Right lung (tissue), 2 donors: ENCODE measurements at regions not wholly inside any gene's neighbourhood (a gene's known extent, or its start where the extent isn't known, plus 50 kb on each side); places are given as distances from the start of the nearest gene placed in this dataset.
"Not testable (repeated sequence)": the region's sequence is repeated elsewhere in the genome, so short reads cannot be mapped to it uniquely, and the experiment has no call there.

Experiments used
- DNase-seq, 2 donors: peaks; one replicate each; pipeline ENCODE4 v3.0.0-alpha.2; 2013

DNA sequence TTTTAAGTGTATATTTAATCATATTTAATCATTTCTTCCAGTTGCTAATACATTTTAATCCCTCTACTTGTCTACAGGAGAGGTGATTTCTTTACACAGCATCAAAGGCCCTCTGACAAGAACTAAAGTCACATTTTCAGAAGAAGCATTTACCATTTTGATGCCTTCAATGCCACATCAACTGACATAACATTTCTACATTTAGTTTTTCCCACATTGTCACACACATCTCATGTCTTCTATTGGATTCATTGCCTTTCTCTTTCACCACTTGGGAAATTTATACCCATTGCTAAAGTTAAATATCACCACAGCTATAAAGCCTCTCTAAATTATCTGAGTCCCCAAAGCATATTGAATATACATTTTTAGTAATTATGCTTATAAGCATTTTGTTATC lies 1907.5 kb upstream of the CDH9 start:
- DNase-seq = no peak

DNA sequence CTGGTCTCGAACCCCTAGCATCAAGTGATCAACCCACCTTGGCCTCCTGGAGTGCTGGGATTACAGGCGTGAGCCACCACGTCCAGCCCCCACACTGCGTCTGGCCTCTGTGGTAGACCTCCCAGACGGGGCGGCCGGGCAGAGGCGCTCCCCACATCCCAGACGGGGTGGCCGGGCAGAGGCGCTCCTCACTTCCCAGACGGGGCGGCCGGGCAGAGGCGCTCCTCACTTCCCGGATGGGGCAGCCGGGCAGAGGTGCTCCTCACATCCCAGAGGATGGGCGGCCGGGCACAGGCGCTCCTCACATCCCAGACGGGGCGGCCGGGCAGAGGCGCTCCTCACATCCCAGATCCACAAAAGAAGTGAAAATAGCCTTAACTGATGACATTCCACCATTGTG lies 1891.0 kb upstream of the CDH9 start:
- DNase-seq = not testable (repeated sequence)

DNA sequence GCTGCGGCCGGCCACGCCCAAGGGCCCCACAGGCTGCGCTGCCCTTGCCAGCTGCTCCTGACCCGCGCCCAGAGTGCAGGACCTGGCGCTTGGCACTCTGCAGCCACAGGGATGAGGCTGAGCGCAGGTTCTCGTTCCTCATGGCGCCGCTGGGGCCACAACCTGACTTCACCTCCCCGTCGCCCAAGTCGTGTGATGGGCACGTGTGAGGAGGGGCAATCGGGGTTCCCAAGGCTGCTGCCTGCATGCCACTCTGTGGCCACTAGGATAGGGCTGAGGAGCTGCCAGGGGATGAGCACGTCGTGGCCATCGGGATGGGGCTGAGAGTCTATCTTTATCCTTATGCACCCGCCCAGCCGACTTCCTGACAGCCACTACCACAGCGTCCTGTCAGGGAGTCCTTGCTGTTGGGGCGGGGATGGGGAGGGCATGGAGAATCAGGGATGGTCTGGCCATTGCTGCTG lies 1890.0 kb upstream of the CDH9 start:
- DNase-seq = not testable (repeated sequence)

DNA sequence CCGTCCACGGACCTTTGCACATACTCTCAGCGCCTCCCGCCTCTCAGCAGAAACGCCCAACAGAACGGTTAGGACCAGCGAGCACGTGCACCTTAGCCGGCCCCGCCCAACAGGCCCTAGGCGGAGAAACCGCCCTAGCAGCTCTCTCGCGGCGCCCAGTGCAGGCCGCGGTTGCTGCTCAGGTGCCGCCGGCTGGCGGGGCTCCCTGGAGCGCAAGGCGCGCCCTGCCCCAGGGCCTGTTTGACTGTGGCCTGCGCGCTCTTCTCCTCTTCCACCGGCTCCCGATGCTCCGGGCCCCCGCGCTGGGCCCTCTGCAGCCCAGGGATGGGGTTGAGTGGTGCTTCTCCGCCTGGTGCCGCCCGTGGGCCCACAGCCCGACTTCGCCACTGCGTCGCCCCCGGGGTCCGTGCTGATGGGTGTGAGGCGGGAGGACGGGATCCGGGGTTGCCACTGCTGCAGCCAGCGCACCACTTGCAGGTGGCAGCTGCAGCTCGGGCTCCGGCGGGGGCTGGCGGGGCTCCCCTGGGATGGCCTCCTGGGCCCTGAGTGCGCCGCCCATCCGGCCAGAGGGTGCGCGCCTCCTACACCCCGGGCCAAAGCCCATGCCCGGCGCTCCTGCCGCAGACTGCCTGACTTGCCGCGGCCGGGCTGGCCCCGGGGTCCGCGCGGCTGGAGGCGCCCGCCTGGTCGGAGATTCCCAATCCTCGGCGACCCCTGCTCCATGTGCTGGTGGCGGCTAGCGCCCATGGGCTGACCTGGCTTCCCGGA lies 1889.4 kb upstream of the CDH9 start:
- DNase-seq = no peak

DNA sequence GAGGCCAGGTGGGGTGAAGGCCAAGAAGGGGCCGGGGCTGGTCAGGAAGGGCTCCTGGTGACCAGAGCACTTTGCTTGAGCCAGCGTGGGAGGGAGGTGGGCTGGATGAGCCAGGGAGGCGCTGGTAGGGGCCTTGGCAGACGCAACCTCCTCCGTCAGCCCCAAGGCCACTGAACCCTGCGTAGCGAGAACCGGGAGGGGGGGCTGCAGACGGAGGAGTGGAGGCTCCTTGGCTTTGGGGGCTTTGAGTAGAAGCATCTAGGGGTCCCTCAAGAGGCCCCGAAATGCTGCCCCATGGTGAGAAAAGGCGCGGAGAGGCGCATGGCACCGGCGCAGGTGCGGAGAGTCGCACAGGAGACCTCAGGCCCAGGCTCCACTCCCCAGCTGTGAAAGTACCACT lies 1888.0 kb upstream of the CDH9 start:
- DNase-seq = no peak

DNA sequence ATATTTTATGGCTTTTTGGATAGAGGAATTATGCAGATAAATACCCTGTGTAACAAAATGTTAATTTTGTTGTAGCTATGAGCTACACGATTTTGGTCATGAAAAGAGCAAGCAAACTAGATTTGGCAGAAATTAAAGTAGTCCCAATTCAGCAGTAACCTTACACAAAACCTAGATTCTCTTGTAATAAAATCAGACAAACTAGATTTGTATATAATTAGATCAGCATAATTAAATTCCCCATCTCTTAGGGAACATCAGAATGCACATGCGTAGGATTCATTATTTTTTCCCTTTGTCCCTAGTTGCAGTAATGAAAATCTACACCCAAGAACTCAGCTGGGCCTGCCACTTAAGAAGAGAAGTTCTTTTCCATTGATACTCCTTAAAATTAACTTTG lies 1879.2 kb upstream of the CDH9 start:
- DNase-seq = no peak

DNA sequence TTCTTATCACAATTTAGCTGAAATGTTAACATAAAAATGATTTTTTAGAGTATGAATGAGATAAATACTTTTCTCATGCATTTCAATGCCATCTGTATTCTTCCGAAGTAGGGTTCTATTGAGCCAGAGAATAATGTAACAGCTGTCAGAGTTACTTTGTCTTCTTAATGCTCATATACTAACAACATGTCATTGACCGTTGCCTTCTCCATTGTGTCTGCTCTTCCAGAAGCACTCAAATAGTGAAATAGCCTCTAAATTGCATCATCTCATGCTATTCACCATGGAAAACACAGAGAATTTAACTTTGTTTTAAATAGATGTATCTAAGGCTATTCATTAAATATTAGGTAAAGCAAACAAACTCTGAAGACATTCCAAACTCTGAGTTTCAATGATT lies 1875.9 kb upstream of the CDH9 start:
- DNase-seq = no peak

DNA sequence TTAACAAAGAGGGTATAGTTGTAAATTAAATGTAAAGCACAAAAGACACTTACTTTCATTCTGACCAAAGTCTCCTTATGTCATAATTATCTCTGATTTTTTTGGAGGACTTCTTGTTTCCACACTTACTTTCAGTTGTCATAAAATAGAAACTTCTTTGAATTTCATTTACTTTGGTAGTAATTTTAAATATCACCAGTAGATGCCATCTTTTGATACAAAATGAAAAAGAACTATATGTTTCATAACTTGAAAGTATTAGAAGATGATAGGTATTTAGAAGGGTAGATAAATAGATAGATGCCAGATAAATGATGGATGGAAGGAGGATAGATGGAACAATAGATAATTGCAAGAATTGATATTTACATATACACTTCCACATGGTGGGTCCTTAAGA lies 1865.3 kb upstream of the CDH9 start:
- no peak for DNase-seq

DNA sequence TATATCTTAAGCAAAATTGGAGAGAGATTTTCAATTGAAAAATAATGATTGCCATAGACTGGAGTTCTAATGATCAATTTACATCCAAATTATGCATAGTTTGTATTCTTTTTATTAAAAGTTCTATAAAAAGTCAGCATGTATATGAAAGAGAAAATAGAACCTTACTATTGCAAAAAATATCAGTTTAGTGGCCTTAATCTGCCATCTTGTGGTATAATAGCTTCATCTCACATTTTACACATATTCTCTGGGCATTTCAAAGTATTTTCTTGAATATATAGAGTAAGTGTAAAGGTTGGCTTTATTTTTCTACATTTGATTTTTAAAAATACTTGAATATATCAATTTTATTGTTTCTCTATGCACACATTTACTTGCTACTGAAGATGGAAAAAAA lies 1858.6 kb upstream of the CDH9 start:
- DNase-seq = no peak

DNA sequence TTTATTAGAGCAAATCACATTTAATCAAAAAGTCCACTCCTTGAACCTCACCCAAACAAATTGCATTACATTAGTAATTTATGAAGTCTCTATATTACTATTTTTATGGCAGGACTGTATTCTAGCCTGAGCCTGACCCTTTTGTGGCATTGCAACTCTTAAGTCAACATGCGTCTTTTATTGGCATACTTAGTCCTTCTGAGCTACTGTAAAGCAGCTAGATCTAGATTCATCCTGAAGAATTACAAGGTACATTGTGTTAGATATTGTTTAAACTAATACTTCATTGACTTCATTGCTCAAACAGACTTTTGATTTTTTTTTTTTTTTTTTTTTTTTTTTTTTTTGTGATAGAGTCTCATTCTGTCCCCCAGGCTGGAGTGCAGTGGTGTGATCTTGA lies 1842.5 kb upstream of the CDH9 start:
- DNase-seq = no peak

DNA sequence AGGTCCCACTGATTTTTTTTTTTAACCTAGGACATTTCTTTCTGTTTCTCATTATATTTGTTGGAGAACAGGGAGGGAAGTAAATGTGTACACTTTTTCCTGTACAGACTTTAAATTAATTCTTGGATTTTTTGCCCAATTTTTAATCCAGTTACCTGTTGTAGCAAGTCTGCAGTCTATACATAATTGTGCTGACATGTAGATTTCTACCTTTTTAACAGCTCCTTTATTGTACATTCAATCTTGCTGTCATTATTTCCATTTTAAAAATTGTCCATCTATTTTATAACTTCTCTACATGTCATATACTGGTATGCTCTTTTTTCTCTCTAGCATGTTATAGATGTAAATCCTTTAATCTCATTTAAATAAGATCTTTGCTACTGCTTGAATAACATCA lies 1838.7 kb upstream of the CDH9 start:
- DNase-seq = no peak

DNA sequence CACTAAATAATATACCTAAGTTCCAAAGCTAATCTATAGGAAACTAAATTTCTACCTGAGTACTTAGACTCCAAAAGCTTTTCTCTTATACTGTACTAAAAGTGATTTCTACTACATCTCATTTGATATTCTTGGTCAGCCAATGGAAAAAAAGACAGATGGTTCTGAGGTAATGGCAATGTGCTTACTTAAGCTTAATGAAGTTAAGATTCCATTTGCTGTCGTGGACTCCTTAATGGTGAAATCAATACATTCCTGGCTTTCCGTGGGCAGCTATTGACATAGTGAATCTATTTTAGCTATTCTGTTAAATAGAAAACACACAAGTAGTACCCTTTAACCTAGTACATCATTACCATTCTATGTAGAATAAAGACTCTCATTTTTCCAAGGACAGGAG lies 1825.6 kb upstream of the CDH9 start:
- no peak for DNase-seq

DNA sequence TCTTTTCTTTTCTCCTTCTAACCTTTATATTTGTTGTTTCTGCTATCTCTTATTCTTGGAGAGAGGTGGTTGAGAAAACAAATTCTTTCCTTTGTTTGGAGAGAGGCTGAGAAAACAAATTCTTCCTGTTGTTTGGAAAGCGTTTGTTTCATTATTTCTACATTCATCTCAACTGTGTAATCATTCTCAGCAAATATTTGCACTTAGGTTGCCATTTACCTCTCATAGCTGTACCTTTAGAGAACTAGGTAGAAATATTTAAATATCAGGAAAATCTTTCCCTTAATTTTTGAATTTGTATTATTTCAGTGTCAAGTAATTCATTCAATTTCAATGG lies 1824.4 kb upstream of the CDH9 start:
- no peak for DNase-seq

DNA sequence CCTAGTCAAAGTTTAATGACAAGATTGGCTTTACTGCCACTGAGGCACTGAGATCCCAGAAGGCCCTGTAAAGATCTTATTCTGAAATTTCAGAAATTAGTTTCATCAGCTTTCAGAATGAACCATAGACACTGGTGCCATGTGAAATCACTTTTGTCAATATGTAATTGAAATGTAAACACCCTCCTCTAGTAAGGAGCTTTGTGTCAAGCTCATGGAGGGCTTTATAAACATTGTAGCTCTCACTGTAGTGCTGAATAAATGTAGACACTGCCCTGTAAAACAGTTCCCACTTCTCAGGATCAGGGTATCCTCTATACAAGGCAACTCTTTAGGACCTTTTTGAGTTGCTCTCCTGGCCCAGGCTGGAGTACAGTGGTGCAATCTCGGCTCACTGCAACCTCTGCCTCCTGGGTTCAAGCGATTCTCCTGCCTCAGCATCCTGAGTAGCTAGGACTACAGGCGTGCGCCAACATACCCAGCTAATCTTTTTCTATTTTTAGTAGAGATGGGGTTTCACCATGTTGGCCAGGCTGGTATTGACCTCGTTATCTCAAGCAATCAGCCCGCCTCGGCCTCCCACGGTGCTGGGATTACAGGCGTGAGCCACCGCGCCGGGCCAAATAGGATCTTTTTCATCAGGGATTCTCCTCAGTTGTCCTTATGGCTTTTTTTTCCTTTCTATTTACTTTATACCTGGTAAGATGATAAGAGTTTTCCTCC lies 1823.9 kb upstream of the CDH9 start:
- no peak for DNase-seq

DNA sequence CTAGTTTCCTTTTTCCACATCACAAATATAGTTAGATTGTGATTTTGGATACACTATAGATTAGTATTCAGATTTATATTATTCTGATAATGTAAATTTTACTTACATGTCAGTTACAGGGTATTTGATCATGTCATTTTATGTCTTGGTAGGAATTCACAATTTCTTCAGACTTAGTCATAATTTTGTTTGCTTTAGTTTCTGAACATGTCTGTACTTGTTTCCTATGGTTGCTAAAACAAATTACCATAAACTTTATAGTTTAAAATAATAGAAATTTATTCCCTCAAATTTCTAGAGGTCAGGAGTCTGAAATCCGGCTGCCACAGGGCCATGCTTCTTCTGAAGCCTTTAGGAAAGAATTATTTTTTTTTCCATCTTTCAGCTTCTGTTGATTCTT lies 1817.2 kb upstream of the CDH9 start:
- no peak for DNase-seq

DNA sequence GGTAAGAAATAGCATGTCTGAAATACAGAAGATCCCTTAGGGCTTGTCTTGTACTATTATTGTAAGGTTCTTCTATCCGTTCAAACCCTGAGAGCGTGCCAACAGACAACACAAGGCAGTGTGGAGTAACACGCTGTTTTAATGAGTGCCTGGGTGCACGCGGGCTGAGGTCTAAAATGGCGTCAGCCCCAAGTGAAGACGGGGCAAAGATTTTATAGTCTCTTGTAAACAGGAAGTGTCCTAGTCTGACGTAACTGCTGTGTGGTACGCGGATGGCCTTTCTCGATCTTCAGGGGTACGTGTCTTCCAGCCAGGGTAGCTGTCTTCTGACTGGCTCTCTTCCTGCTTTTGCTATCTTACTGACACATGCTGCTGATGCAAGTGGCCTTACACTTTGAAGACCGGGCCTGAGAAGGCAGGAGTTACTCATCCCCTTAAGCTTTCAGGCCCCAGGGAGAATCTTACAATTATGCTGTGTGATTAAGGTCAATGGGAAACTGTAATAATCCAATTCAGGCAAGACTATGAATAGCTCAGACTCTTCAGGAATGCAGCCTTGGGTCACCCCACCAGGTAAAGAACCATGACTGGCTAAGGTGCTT lies 1812.0 kb upstream of the CDH9 start:
- no peak for DNase-seq

DNA sequence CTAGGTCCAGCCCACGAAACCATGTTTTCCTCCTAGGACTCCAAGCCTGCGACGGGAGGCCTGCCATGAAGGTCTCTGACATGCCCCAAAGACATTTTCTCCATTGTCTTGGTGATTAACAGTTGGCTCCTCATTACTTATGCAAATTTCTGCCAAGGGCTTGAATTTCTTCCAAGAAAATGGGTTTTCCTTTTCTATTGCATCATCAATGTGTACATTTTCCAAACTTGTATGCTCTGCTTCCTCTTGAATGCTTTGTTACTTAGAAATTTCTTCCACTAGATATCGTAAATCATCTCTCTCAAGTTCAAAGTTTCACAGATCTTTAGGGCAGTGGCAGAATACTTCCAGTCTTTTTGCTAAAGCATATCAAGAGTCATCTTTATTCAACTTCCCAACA lies 1792.7 kb upstream of the CDH9 start:
- no peak for DNase-seq

DNA sequence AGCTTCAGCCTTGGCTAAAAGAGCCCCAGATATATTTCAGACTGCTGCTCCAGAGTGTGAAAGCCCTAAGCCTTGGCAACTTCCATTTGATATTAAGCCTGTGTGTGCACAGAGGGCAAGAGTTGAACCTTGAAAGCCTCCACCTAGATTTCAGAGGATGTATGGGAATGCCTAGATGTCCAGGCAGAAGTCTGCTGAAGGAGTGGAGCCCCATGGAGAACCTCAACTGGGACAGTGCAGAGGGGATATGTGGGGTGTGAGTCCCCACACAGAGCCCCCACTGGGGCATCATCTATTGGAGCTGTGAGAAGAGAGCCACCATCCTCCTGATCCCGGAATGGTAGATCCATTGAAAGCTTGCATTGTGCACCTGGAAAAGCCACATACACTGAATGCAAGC lies 1784.8 kb upstream of the CDH9 start:
- DNase-seq = no peak

DNA sequence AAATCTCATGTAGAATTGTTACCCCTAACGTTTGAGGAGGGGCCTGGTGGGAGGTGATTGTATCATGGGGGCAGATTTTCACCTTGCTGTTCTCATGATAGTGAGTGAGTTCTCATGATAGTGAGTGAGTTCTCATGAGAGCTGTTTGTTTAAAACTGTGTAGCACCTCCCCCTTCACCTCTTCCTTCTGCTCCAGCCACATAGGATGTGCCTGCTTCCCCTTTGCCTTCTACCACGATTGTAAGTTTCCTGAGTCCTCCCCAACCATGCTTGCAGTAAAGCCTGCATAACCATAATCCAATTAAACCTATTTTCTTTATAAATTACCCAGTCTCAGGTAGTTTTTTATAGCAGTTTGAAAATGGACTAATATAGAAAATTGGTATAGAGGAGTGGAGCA lies 1783.7 kb upstream of the CDH9 start:
- no peak for DNase-seq

DNA sequence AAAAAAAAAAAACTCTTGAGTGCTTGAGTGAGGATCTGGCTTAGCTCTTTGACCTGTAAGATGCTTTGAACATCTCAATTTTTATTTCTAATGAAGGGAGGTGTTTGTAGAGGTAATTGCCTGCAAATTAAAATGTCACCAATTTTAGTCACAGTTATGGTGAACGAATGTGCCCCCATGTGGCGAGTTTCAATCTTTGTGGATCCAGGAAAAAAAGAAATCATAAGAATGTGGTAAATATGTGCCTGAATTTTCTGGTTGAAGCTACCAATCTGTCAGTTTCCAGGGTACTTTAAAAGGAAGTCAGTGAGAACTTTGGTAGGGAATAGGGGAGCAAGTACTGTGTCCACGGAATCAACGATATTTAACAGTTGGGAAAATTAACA lies 1772.4 kb upstream of the CDH9 start:
- no peak for DNase-seq

DNA sequence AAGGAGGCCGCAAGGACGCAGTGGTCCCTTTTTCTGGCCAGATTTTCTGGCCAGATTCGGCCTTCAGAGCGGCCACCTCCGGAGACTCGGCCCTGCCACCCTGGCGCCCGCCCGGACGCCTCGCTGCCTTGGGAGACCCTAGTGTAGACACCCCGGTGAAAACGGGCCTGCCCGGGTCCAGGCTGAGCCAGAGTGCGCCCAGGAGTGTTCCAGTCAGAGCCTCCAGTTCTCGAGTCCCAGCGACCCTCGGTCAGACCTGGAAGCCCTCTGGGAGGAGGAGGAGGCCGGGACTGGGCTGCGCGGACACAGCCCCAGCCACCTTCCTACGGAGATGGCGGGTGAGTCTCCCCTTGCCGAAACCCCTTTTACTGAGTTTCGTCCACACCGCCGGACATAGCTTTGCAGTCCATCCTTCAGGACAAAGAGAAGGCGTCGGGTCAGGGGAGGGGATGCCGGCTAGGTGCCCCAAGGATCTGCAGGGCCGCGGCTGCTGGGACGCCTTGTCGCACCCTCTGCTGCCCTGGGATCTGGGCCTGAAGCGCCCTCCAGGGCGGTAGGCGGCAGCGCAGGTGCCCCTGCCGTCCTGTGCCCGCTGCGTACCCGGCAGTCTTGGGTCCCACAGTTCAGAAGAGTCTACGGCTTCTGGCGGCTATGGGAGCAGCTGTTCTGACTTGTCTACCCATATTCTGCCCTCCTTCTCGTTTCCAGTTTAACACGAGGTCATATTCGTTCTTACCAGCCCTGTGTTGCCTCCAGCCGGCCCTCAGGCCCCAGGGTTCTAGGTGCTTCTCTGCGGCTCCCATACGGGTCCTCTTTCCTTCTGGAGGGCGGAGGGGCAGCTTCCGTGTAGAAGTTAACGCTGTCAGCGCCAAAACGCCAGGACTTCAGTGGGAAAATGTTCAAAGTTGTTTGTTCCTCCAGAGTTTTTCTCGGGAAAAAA lies 1771.7 kb upstream of the CDH9 start:
- no peak for DNase-seq
